IMR-90 (cell line): ENCODE measurements at regions not wholly inside any gene's neighbourhood (a gene's known extent, or its start where the extent isn't known, plus 50 kb on each side); places are given as distances from the start of the nearest gene placed in this dataset.

ENCODE experiments used
- ATAC-seq: fragments of 200-7000 bp; cut with Tn5 transposase; 2 replicates; pipeline ENCODE4 v1.9.1; 2020; ENCODE audit warnings: low read depth, mild to moderate bottlenecking, moderate library complexity
- BruUV-seq: library from RNA; stranded (reverse); fragments of 400-500 nt; replicated peaks from 2 replicates; lab custom pipeline; 2021; lab: Mats Ljungman, UMichigan
- CTCF ChIA-PET: fragments of 300-600 bp; formaldehyde crosslinking; extraction: SDS; loops from one replicate; lab custom pipeline; 2021; ENCODE audit warnings: antibody characterized with exemption; lab: Yijun Ruan, JAX
- POLR2A ChIA-PET: fragments of 300-600 bp; sonication (Branson Sonifier 250); formaldehyde crosslinking; loops from one replicate; lab custom pipeline; 2022; ENCODE audit warnings: antibody characterized with exemption; ENCODE audit not compliant: unreplicated experiment; lab: Charles Lee
- DNase-seq: peaks from one replicate; pipeline ENCODE4 v3.0.0; 2013
- H2AFZ ChIP-seq: replicated peaks from 2 replicates; pipeline ENCODE3; 2013; ENCODE audit warnings: low read length, mild to moderate bottlenecking; ENCODE audit not compliant: poor library complexity
- H2AK5ac ChIP-seq: 2 replicates; pipeline ENCODE4 v1.6.1; 2013; ENCODE audit warnings: low read depth, low read length, inconsistent platforms
- H2AK9ac ChIP-seq: replicated peaks from 2 replicates; pipeline ENCODE3; 2013; ENCODE audit warnings: mild to moderate bottlenecking, low read depth, low read length, moderate library complexity; ENCODE audit not compliant: poor library complexity
- H2BK120ac ChIP-seq: 2 replicates; pipeline ENCODE4 v1.6.1; 2013; ENCODE audit warnings: low read depth, low read length, inconsistent platforms
- H2BK15ac ChIP-seq: 3 replicates; pipeline ENCODE4 v1.6.1; 2013; ENCODE audit warnings: low read depth, low read length, inconsistent platforms
- H2BK20ac ChIP-seq: 2 replicates; pipeline ENCODE4 v1.6.1; 2013; ENCODE audit warnings: low read depth, mild to moderate bottlenecking, inconsistent platforms, low read length, moderate library complexity
- H2BK5ac ChIP-seq: 2 replicates; pipeline ENCODE4 v1.6.1; 2013; ENCODE audit warnings: mild to moderate bottlenecking, low read depth, low read length, inconsistent platforms; ENCODE audit not compliant: poor library complexity, severe bottlenecking
- H3K14ac ChIP-seq: replicated peaks from 2 replicates; pipeline ENCODE4 v1.6.1; 2013; ENCODE audit warnings: low read depth, low read length, inconsistent platforms
- H3K18ac ChIP-seq: 2 replicates; pipeline ENCODE4 v1.6.1; 2013; ENCODE audit warnings: low read depth, low read length, control low read depth
- H3K23ac ChIP-seq: 2 replicates; pipeline ENCODE4 v1.6.1; 2013; ENCODE audit warnings: low read depth, low read length, inconsistent platforms
- H3K27ac ChIP-seq: 2 replicates; pipeline ENCODE4 v1.5.1; 2013; ENCODE audit warnings: mild to moderate bottlenecking, control low read depth, low read length; ENCODE audit not compliant: insufficient read depth
- H3K27me3 ChIP-seq: 2 replicates; pipeline ENCODE4 v1.6.1; 2013; ENCODE audit warnings: low read length; ENCODE audit not compliant: control insufficient read depth, insufficient read depth
- H3K36me3 ChIP-seq: 2 replicates; pipeline ENCODE4 v1.6.1; 2013; ENCODE audit warnings: low read length, mixed read lengths; ENCODE audit not compliant: control insufficient read depth, insufficient read depth
- H3K4ac ChIP-seq: 2 replicates; pipeline ENCODE4 v1.6.1; 2013; ENCODE audit warnings: low read depth, low read length, inconsistent platforms
- H3K4me1 ChIP-seq: 2 replicates; pipeline ENCODE4 v1.6.1; 2013; ENCODE audit warnings: low read length, mixed read lengths; ENCODE audit not compliant: control insufficient read depth, insufficient read depth
- H3K4me2 ChIP-seq: 2 replicates; pipeline ENCODE4 v1.6.1; 2013; ENCODE audit warnings: low read depth, mild to moderate bottlenecking, control low read depth, low read length, moderate library complexity
- H3K4me3 ChIP-seq: 2 replicates; pipeline ENCODE4 v1.5.1; 2013; ENCODE audit warnings: low read depth, mild to moderate bottlenecking, control low read depth, low read length, moderate library complexity; ENCODE audit not compliant: insufficient read depth
- H3K56ac ChIP-seq: 2 replicates; pipeline ENCODE4 v1.6.1; 2013; ENCODE audit warnings: low read length, inconsistent platforms; ENCODE audit not compliant: insufficient read depth; ENCODE audit errors: extremely low read depth
- H3K79me1 ChIP-seq, 2 experiments: 2 replicates each; pipeline ENCODE4 v1.6.1; 2013; ENCODE audit warnings: low read length in 2 of 2, inconsistent platforms in 1 of 2, low read depth in 1 of 2
- H3K9ac ChIP-seq: 2 replicates; pipeline ENCODE4 v1.6.1; 2013; ENCODE audit warnings: low read depth, low read length, control low read depth
- H3K9me1 ChIP-seq: 2 replicates; pipeline ENCODE4 v1.6.1; 2013; ENCODE audit warnings: low read length, inconsistent platforms; ENCODE audit not compliant: insufficient read depth
- H3K9me3 ChIP-seq: 2 replicates; pipeline ENCODE4 v1.6.1; 2013; ENCODE audit warnings: low read length; ENCODE audit not compliant: control insufficient read depth, insufficient read depth
- H4K20me1 ChIP-seq: 2 replicates; pipeline ENCODE4 v1.6.1; 2013; ENCODE audit warnings: low read length, inconsistent platforms; ENCODE audit not compliant: insufficient read depth
- H4K5ac ChIP-seq: 2 replicates; pipeline ENCODE4 v1.6.1; 2013; ENCODE audit warnings: mild to moderate bottlenecking, low read depth, low read length, control low read depth
- H4K8ac ChIP-seq, 2 experiments: 2 replicates each; pipeline ENCODE4 v1.6.1; 2013; ENCODE audit warnings: low read depth in 2 of 2, low read length in 2 of 2, control low read depth in 1 of 2, inconsistent platforms in 1 of 2
- H4K91ac ChIP-seq: 2 replicates; pipeline ENCODE4 v1.6.1; 2013; ENCODE audit warnings: low read depth, low read length, inconsistent platforms; ENCODE audit not compliant: insufficient read depth
- FOS ChIP-seq: fragments of 150-350 bp; IDR thresholded peaks from 2 replicates; pipeline ENCODE4 v1.6.1; 2016; ENCODE audit warnings: low read depth, low read length
- MAFK ChIP-seq: IDR thresholded peaks from 2 replicates; pipeline ENCODE4 v1.6.1; 2012; ENCODE audit warnings: low read depth, low read length, improper control_type of control experiment
- WGBS, 2 experiments: methylation state at CpG; one replicate each; pipeline versions ENCODE4 v1.1.5 to v1.1.7; 2013; ENCODE audit warnings: missing lambda C conversion rate in 2 of 2; ENCODE audit not compliant: insufficient read length in 1 of 2; ENCODE audit errors: extremely low coverage in 2 of 2; 5-methylcytosine and 5-hydroxymethylcytosine counted together
- dilution Hi-C: fragments of 300-500 bp; cut with HindIII; formaldehyde crosslinking; loops from one replicate; pipeline ENCODE4 v1.14.3; 2018; ENCODE audit warnings: low sequenced_read_pairs; ENCODE audit not compliant: unreplicated experiment
- in situ Hi-C: fragments of 300-500 bp; cut with MboI; formaldehyde crosslinking; loops from 3 replicates; pipeline ENCODE4 v1.14.3; 2019; ENCODE audit warnings: low sequenced_read_pairs, inconsistent platforms, mixed read lengths
- intact Hi-C: fragments of 100-400 bp; cut with micrococcal nuclease; formaldehyde crosslinking; loops from 2 replicates; pipeline ENCODE4 v1.10.0; 2022

DNA sequence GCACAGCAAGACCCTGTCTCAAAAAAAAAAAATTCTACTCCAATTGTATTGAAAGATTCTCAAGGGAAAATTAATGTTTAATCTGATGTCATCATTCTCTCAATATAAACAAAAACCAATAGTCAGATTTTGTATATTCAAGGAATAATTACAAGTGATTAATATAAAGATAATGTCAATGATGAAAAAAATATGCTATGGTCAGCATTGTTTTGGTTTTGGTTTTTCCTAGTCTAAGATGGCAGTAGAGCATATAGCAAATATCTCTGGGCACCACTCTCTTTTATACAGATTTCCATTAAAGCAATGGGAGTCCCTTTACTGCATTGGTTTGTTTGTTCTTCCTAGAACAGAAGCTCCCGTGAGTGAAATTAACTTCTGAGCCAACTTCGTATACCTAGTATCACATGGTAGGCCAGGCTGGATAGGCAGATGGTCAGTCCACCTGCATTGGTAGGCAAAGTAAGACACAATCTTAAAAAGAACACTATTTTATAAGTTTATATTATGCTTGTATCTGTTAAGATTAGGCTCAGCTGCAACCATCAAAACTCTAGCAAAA lies 523.8 kb upstream of the JARID2 start:
- dilution Hi-C loops = no loop called here
- DNase-seq = no peak
- no peak overlapping the region for H4K5ac ChIP-seq
- no peaks in the 10 kb centered on the region for H3K9me3 ChIP-seq
- no CpG with 5 or more reads among the region's 2 CpGs for WGBS, 2 experiments
- CTCF ChIA-PET = interaction anchor here (0.6 kb wide), 1 partner anchor 69 kb away, joined by 3 read pairs; no protein-coding TSS in a partner anchor
- H3K9ac ChIP-seq = no peak overlapping the region
- H2AK9ac ChIP-seq = no peak overlapping the region
- no peaks in the 10 kb centered on the region for H3K27me3 ChIP-seq
- H2AFZ ChIP-seq = no peak overlapping the region
- H3K14ac ChIP-seq = no peak overlapping the region
- H3K23ac ChIP-seq = no peak overlapping the region
- TF ChIP-seq FOS (no peak), MAFK (peak; percentile 91)
- H2BK15ac ChIP-seq = no peak overlapping the region
- intact Hi-C loops = no loop called here
- no peak overlapping the region for H4K91ac ChIP-seq
- no peak overlapping the region for H3K4me2 ChIP-seq
- peaks cover 2% of the 10 kb centered on the region; the same call in 1 of the 2 replicates for H3K4me1 ChIP-seq
- H3K36me3 ChIP-seq = no peaks in the 10 kb centered on the region
- ATAC-seq = no peak
- H3K27ac ChIP-seq = no peak overlapping the region
- H2BK5ac ChIP-seq = no peak overlapping the region
- no peak overlapping the region for H3K4me3 ChIP-seq
- H2BK120ac ChIP-seq = no peak overlapping the region
- no peak overlapping the region for H4K8ac ChIP-seq
- BruUV-seq = no TSS peak
- POLR2A ChIA-PET = no interaction called here
- no peak overlapping the region for H3K56ac ChIP-seq
- H3K9me1 ChIP-seq = no peaks in the 10 kb centered on the region
- no peaks in the 10 kb centered on the region for H4K20me1 ChIP-seq
- in situ Hi-C loops = no loop called here
- no peaks in the 10 kb centered on the region for H3K79me1 ChIP-seq
- no peak overlapping the region for H2AK5ac ChIP-seq
- no peak overlapping the region for H2BK20ac ChIP-seq
- no peak overlapping the region for H3K4ac ChIP-seq
- H3K18ac ChIP-seq = no peak overlapping the region
